Liver (tissue), 8 donors: ENCODE measurements at regions not wholly inside any gene's neighbourhood (a gene's known extent, or its start where the extent isn't known, plus 50 kb on each side); places are given as distances from the start of the nearest gene placed in this dataset.

Source experiments
- DNase-seq: peaks from one replicate; pipeline ENCODE4 v3.0.0-alpha.2; 2017; ENCODE audit warnings: low spot score
- H3K27ac ChIP-seq, 2 donors: one replicate each; pipeline ENCODE4 v1.7.0; 2013; ENCODE audit warnings: inconsistent platforms in 2 of 2, low read length in 2 of 2, control low read depth in 1 of 2, low read depth in 1 of 2, mild to moderate bottlenecking in 1 of 2
- H3K27me3 ChIP-seq, 4 donors: one replicate each; pipeline versions ENCODE4 v1.6.1 to v1.7.0; 2013; ENCODE audit warnings: low read length in 3 of 4, inconsistent platforms in 1 of 4, mild to moderate bottlenecking in 1 of 4, moderate library complexity in 1 of 4; ENCODE audit not compliant: control insufficient read depth in 4 of 4, insufficient read depth in 4 of 4
- H3K36me3 ChIP-seq, 4 donors: one replicate each; pipeline versions ENCODE4 v1.6.1 to v1.7.0; 2013; ENCODE audit warnings: low read length in 3 of 4, mild to moderate bottlenecking in 3 of 4, low read depth in 1 of 4, moderate library complexity in 1 of 4; ENCODE audit not compliant: control insufficient read depth in 4 of 4, insufficient read depth in 3 of 4
- H3K4me1 ChIP-seq, 4 donors: one replicate each; pipeline versions ENCODE4 v1.6.1 to v1.7.0; 2013; ENCODE audit warnings: low read length in 3 of 4, mild to moderate bottlenecking in 3 of 4, moderate library complexity in 1 of 4; ENCODE audit not compliant: control insufficient read depth in 4 of 4, insufficient read depth in 4 of 4
- H3K4me3 ChIP-seq, 3 donors: one replicate each; pipeline versions ENCODE4 v1.6.1 to v1.7.0; 2013; ENCODE audit warnings: low read length in 3 of 3, control low read depth in 1 of 3, low read depth in 1 of 3, mild to moderate bottlenecking in 1 of 3
- H3K9ac ChIP-seq, 2 donors: one replicate each; pipeline ENCODE4 v1.7.0; 2013; ENCODE audit warnings: low read length in 2 of 2, mild to moderate bottlenecking in 2 of 2, moderate library complexity in 2 of 2, control low read depth in 1 of 2, low read depth in 1 of 2
- H3K9me3 ChIP-seq, 4 donors: one replicate each; pipeline versions ENCODE4 v1.6.1 to v1.7.0; 2013; ENCODE audit warnings: low read length in 3 of 4; ENCODE audit not compliant: control insufficient read depth in 4 of 4
- ATF3 ChIP-seq: IDR thresholded peaks from 2 replicates; pipeline ENCODE4 v1.6.1; 2016; ENCODE audit warnings: antibody characterized with exemption
- CTCF ChIP-seq: fragments of 150-350 bp; IDR thresholded peaks from 2 replicates; pipeline ENCODE4 v1.5.1; 2017; ENCODE audit warnings: improper control_type of control experiment, low read depth, low read length; ENCODE audit not compliant: missing input control
- EGR1 ChIP-seq, 2 donors: IDR thresholded peaks; 2 replicates each; pipeline ENCODE4 v1.6.1; 2016 to 2018; ENCODE audit warnings: antibody characterized with exemption in 2 of 2, low read depth in 2 of 2
- FOXA1 ChIP-seq: IDR thresholded peaks from 2 replicates; pipeline ENCODE4 v1.6.1; 2016; ENCODE audit warnings: antibody characterized with exemption
- FOXA2 ChIP-seq: IDR thresholded peaks from 2 replicates; pipeline ENCODE4 v1.6.1; 2016; ENCODE audit warnings: antibody characterized with exemption
- GABPA ChIP-seq, 2 donors: IDR thresholded peaks in 1 of 2; conservative IDR thresholded peaks in 1 of 2; 2 replicates each; pipeline ENCODE4 v1.6.1; 2016; ENCODE audit warnings: antibody characterized with exemption in 2 of 2, mild to moderate bottlenecking in 1 of 2, moderate library complexity in 1 of 2
- HNF4A ChIP-seq, 2 donors: conservative IDR thresholded peaks; 2 replicates each; pipeline ENCODE4 v1.6.1; 2016; ENCODE audit warnings: antibody characterized with exemption in 2 of 2, mild to moderate bottlenecking in 2 of 2
- HNF4G ChIP-seq: IDR thresholded peaks from 2 replicates; pipeline ENCODE4 v1.6.1; 2016; ENCODE audit warnings: antibody characterized with exemption
- MAX ChIP-seq: IDR thresholded peaks from 2 replicates; pipeline ENCODE4 v1.6.1; 2016; ENCODE audit warnings: antibody characterized with exemption
- NR2F2 ChIP-seq: IDR thresholded peaks from 2 replicates; pipeline ENCODE4 v1.6.1; 2016; ENCODE audit warnings: antibody characterized with exemption
- RAD21 ChIP-seq, 2 donors: IDR thresholded peaks; 2 replicates each; pipeline ENCODE4 v1.6.1; 2016; ENCODE audit warnings: antibody characterized with exemption in 2 of 2, mild to moderate bottlenecking in 2 of 2
- REST ChIP-seq: IDR thresholded peaks from 2 replicates; pipeline ENCODE4 v1.6.1; 2016; ENCODE audit warnings: antibody characterized with exemption, mild to moderate bottlenecking
- RXRA ChIP-seq, 2 donors: IDR thresholded peaks; 2 replicates each; pipeline ENCODE4 v1.6.1; 2017 to 2018; ENCODE audit warnings: antibody characterized with exemption in 2 of 2, mild to moderate bottlenecking in 1 of 2
- SP1 ChIP-seq: IDR thresholded peaks from 2 replicates; pipeline ENCODE4 v1.6.1; 2018; ENCODE audit warnings: antibody characterized with exemption, mild to moderate bottlenecking
- TAF1 ChIP-seq: conservative IDR thresholded peaks from 2 replicates; pipeline ENCODE4 v1.6.1; 2016; ENCODE audit warnings: antibody characterized with exemption, mild to moderate bottlenecking
- YY1 ChIP-seq: IDR thresholded peaks from 2 replicates; pipeline ENCODE4 v1.6.1; 2016; ENCODE audit warnings: antibody characterized with exemption, mild to moderate bottlenecking
- ZBTB33 ChIP-seq: IDR thresholded peaks from 2 replicates; pipeline ENCODE4 v1.6.1; 2016; ENCODE audit warnings: antibody characterized with exemption
- WGBS: extraction: QIAGEN DNeasy Blood & Tissue Kit; methylation state at CpG from one replicate; pipeline ENCODE4 v1.1.7; 2013; 5-methylcytosine and 5-hydroxymethylcytosine counted together
- donor health status: healthy.
- donor health status: healthy.
- donor health status: healthy.
- donor health status: healthy.
- donor health status: healthy.

GRCh38 chr2:66772618-66773017 lies 337.7 kb downstream of the MEIS1 start:
- Histone ChIP-seq H3K9me3 (peaks cover 0 to 5% (median 0%) of the 10 kb centered on the region in 4 donors), H3K9ac (no peak overlapping the region), H3K4me3 (no peak overlapping the region), H3K36me3 (no peaks in the 10 kb centered on the region), H3K4me1 (no peaks in the 10 kb centered on the region), H3K27ac (no peak overlapping the region), H3K27me3 (no peaks in the 10 kb centered on the region)
- 56% methylated on average over 1 of the region's 1 CpG for WGBS
- DNase-seq = no peak
- TF ChIP-seq ATF3 (no peak), HNF4G (no peak), CTCF (no peak), MAX (no peak), EGR1 (IDR thresholded peaks at IDR 0.05; ENCODE audit: low read depth in 2 of 2) (no peak), RXRA (IDR thresholded peaks at IDR 0.05) (no peak), NR2F2 (no peak), GABPA (IDR thresholded peaks at IDR 0.05 in 1 of 2, conservative IDR thresholded peaks at IDR 0.05 in 1 of 2) (no peak), RAD21 (IDR thresholded peaks at IDR 0.05) (no peak), YY1 (no peak), ZBTB33 (no peak)

- H3K9me3 ChIP-seq = peaks cover 0 to 5% (median 1%) of the 10 kb centered on the region in 4 donors
- H3K4me3 ChIP-seq = no peak overlapping the region
- no peak overlapping the region for H3K27ac ChIP-seq
- no peaks in the 10 kb centered on the region for H3K4me1 ChIP-seq
- H3K36me3 ChIP-seq = no peaks in the 10 kb centered on the region
- no peak overlapping the region for H3K9ac ChIP-seq
- WGBS = 56% methylated on average over 4 of the region's 4 CpGs
- no peak for DNase-seq
- H3K27me3 ChIP-seq = no peaks in the 10 kb centered on the region
- no peak for TF ChIP-seq RAD21 (IDR thresholded peaks at IDR 0.05)
- TF ChIP-seq GABPA (IDR thresholded peaks at IDR 0.05 in 1 of 2, conservative IDR thresholded peaks at IDR 0.05 in 1 of 2) = no peak
- no peak for TF ChIP-seq RXRA (IDR thresholded peaks at IDR 0.05)
- TF ChIP-seq SP1 = no peak
- no peak for TF ChIP-seq ZBTB33
- TF ChIP-seq FOXA2 = no peak
- no peak for TF ChIP-seq REST
- no peak for TF ChIP-seq NR2F2
- no peak for TF ChIP-seq ATF3
- TF ChIP-seq CTCF = no peak
- no peak for TF ChIP-seq HNF4A (conservative IDR thresholded peaks at IDR 0.05)
- no peak for TF ChIP-seq MAX
- no peak for TF ChIP-seq FOXA1
- no peak for TF ChIP-seq YY1
- no peak for TF ChIP-seq TAF1
- no peak for TF ChIP-seq EGR1 (IDR thresholded peaks at IDR 0.05; ENCODE audit: low read depth in 2 of 2)
- no peak for TF ChIP-seq HNF4G
Observed at GRCh38 chr2:66775730-66776422, 341.0 kb downstream of the MEIS1 start.
